ENCODE measurements at regions not wholly inside any gene's neighbourhood (a gene's known extent, or its start where the extent isn't known, plus 50 kb on each side); places are given as distances from the start of the nearest gene placed in this dataset.
"Not testable (repeated sequence)": the region's sequence is repeated elsewhere in the genome, so short reads cannot be mapped to it uniquely, and the experiment has no call there.

- no peak for FAIRE-seq
These were observed 70.6 kb upstream of the ID2 start for GRCh38 chr2:8611246-8611645.

- no peak for FAIRE-seq
These were observed 70.2 kb upstream of the ID2 start for GRCh38 chr2:8611700-8612099.

- no peak for FAIRE-seq
These were observed 69.1 kb upstream of the ID2 start for GRCh38 chr2:8612734-8613179.

- not testable (repeated sequence) for FAIRE-seq
These were observed 68.5 kb upstream of the ID2 start for GRCh38 chr2:8613207-8613999.

GRCh38 chr2:8614646-8615045, 67.2 kb upstream of the ID2 start:
- FAIRE-seq = no peak

- FAIRE-seq = no peak
These were observed 66.6 kb upstream of the ID2 start for GRCh38 chr2:8615252-8615575.

GRCh38 chr2:8615576-8616281, 66.1 kb upstream of the ID2 start:
- FAIRE-seq = no peak

- no peak for FAIRE-seq
These were observed 64.8 kb upstream of the ID2 start for GRCh38 chr2:8617048-8617447.

- no peak for FAIRE-seq
These were observed 64.3 kb upstream of the ID2 start for GRCh38 chr2:8617590-8617989.

GRCh38 chr2:8619071-8619470, 62.8 kb upstream of the ID2 start:
- FAIRE-seq = no peak

- no peak for FAIRE-seq
These were observed 61.1 kb upstream of the ID2 start for GRCh38 chr2:8620611-8621382.

GRCh38 chr2:8622199-8622911, 59.5 kb upstream of the ID2 start:
- FAIRE-seq = no peak

- no peak for FAIRE-seq
These were observed 58.9 kb upstream of the ID2 start for GRCh38 chr2:8622924-8623465.

- no peak for FAIRE-seq
These were observed 58.3 kb upstream of the ID2 start for GRCh38 chr2:8623576-8623957.

GRCh38 chr2:8623958-8624591, 57.8 kb upstream of the ID2 start:
- FAIRE-seq = no peak

GRCh38 chr2:8624855-8625398, 56.9 kb upstream of the ID2 start:
- no peak for FAIRE-seq

GRCh38 chr2:8625399-8626300, 56.2 kb upstream of the ID2 start:
- FAIRE-seq = no peak

- no peak for FAIRE-seq
These were observed 55.3 kb upstream of the ID2 start for GRCh38 chr2:8626572-8626971.

GRCh38 chr2:8627019-8627691, 54.7 kb upstream of the ID2 start:
- no peak for FAIRE-seq

- no peak for FAIRE-seq
These were observed 54.2 kb upstream of the ID2 start for GRCh38 chr2:8627692-8628085.
